A673 (cell line): ENCODE measurements at regions not wholly inside any gene's neighbourhood (a gene's known extent, or its start where the extent isn't known, plus 50 kb on each side); places are given as distances from the start of the nearest gene placed in this dataset.

Experiments used
- BruUV-seq: library from RNA; stranded (reverse); fragments of 400-500 nt; replicated peaks from 2 replicates; lab custom pipeline; 2021; lab: Mats Ljungman, UMichigan
- CTCF ChIA-PET: fragments of 300-600 bp; sonication (Branson Sonifier 250); formaldehyde crosslinking; loops from one replicate; lab custom pipeline; 2022; ENCODE audit warnings: antibody characterized with exemption; lab: Charles Lee
- POLR2A ChIA-PET: fragments of 300-600 bp; sonication (Branson Sonifier 250); formaldehyde crosslinking; loops from one replicate; lab custom pipeline; 2022; ENCODE audit warnings: antibody characterized with exemption; ENCODE audit not compliant: low non-redundant PET; lab: Charles Lee
- DNase-seq: peaks from one replicate; pipeline ENCODE4 v3.0.0-alpha.2; 2015; ENCODE audit warnings: low spot score
- H3K27ac ChIP-seq: fragments of 200-600 bp; sonication (generic); 2 replicates; pipeline ENCODE4 v1.5.1; 2016; ENCODE audit warnings: mixed run types, low read depth, mild to moderate bottlenecking, mixed read lengths, antibody characterized with exemption, low read length; ENCODE audit not compliant: poor library complexity, severe bottlenecking
- H3K27me3 ChIP-seq: fragments of 200-600 bp; sonication (generic); replicated peaks from 2 replicates; pipeline ENCODE4 v1.6.1; 2017; ENCODE audit warnings: mixed run types, low read depth, mild to moderate bottlenecking, mixed read lengths, antibody characterized with exemption, low read length; ENCODE audit not compliant: insufficient read depth, poor library complexity
- H3K36me3 ChIP-seq: fragments of 200-600 bp; sonication (generic); 2 replicates; pipeline ENCODE4 v1.6.1; 2016; ENCODE audit warnings: mixed run types, mild to moderate bottlenecking, mixed read lengths, antibody characterized with exemption, low read length; ENCODE audit not compliant: insufficient read depth, poor library complexity, severe bottlenecking
- H3K4me1 ChIP-seq: fragments of 200-600 bp; sonication (generic); 2 replicates; pipeline ENCODE4 v1.6.1; 2017; ENCODE audit warnings: mixed run types, mild to moderate bottlenecking, mixed read lengths, antibody characterized with exemption, low read length; ENCODE audit not compliant: insufficient read depth, poor library complexity, severe bottlenecking
- H3K4me3 ChIP-seq: fragments of 200-600 bp; sonication (generic); 2 replicates; pipeline ENCODE4 v1.5.1; 2016; ENCODE audit warnings: low read depth, mixed run types, mild to moderate bottlenecking, mixed read lengths, low read length; ENCODE audit not compliant: poor library complexity, severe bottlenecking
- H3K9me3 ChIP-seq: fragments of 200-600 bp; sonication (generic); 2 replicates; pipeline ENCODE4 v1.6.1; 2016; ENCODE audit warnings: mixed run types, low read depth, mild to moderate bottlenecking, mixed read lengths, antibody characterized with exemption, low read length; ENCODE audit not compliant: poor library complexity, severe bottlenecking
- EZH2 ChIP-seq: fragments of 200-600 bp; sonication (generic); IDR thresholded peaks from 2 replicates; pipeline ENCODE4 v1.6.1; 2017; ENCODE audit warnings: borderline replicate concordance, low read depth, mild to moderate bottlenecking, mixed read lengths, antibody characterized with exemption, low read length; ENCODE audit not compliant: poor library complexity, severe bottlenecking
- intact Hi-C: fragments of 100-400 bp; cut with micrococcal nuclease; formaldehyde crosslinking; loops from one replicate; pipeline ENCODE4 v1.10.0; 2022; ENCODE audit not compliant: unreplicated experiment
- TF ChIP-seq, protein P1 (sequence below): fragments of 300-800, 200-600 bp; sonication (generic); conservative IDR thresholded peaks from 2 replicates; pipeline ENCODE4 v1.5.1; 2017; ENCODE audit warnings: low read depth, mild to moderate bottlenecking, antibody characterized with exemption, low read length, moderate library complexity, mixed read lengths

DNA sequence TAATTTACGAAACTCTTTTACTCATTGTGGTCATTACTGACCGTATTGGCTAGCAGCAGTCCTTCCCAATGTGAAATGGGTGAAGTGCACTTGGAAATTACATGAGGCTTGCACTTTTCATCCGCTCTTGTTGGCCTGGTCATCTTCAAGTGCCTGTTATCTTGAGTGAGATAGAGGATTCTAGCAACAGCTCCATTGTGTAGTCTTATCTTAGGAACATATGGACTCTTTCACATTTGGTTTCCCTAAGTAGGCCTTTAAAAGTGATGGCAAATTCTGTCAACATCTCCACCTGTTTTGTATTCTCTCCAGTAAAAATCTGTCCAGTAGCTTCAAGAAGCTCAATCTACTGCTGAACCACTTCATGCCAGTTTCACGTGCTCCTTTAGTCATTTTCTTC, 114.8 kb upstream of the MARCKS start:
- Histone ChIP-seq H3K4me3 (no peak overlapping the region), H3K36me3 (no peaks in the 10 kb centered on the region), H3K9me3 (no peaks in the 10 kb centered on the region), H3K27ac (no peak overlapping the region), H3K4me1 (no peaks in the 10 kb centered on the region), H3K27me3 (no peaks in the 10 kb centered on the region)
- no TSS peak for BruUV-seq
- TF ChIP-seq, protein P1, sequence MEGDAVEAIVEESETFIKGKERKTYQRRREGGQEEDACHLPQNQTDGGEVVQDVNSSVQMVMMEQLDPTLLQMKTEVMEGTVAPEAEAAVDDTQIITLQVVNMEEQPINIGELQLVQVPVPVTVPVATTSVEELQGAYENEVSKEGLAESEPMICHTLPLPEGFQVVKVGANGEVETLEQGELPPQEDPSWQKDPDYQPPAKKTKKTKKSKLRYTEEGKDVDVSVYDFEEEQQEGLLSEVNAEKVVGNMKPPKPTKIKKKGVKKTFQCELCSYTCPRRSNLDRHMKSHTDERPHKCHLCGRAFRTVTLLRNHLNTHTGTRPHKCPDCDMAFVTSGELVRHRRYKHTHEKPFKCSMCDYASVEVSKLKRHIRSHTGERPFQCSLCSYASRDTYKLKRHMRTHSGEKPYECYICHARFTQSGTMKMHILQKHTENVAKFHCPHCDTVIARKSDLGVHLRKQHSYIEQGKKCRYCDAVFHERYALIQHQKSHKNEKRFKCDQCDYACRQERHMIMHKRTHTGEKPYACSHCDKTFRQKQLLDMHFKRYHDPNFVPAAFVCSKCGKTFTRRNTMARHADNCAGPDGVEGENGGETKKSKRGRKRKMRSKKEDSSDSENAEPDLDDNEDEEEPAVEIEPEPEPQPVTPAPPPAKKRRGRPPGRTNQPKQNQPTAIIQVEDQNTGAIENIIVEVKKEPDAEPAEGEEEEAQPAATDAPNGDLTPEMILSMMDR, result no peak
- no peak for TF ChIP-seq EZH2
- ChIA-PET POLR2A (no interaction called here), CTCF (no interaction called here)
- no peak for DNase-seq
- intact Hi-C loops, result no loop called here

DNA sequence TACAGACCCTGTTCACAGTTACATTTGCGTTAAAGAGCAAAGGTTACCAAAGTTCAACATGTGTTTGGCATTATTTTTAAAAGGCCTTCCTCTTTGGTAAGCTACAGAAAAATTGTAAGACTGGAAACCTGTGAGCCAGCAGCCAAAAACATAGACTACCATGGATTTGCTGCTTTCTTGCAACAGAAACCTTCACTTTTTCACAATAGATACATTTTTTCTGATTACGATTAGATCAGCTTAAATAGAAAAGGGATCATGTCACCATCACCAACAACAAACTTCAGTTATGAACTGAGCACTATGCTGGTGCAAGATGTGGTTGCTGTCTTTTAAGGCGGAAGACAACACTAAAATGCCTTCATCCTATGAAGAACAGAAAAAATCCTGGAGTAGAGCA, 112.3 kb upstream of the MARCKS start:
- Histone ChIP-seq H3K4me3 (no peak overlapping the region), H3K27ac (no peak overlapping the region), H3K27me3 (no peaks in the 10 kb centered on the region), H3K36me3 (no peaks in the 10 kb centered on the region), H3K9me3 (no peaks in the 10 kb centered on the region), H3K4me1 (no peaks in the 10 kb centered on the region)
- intact Hi-C loops, result no loop called here
- POLR2A ChIA-PET, result no interaction called here
- DNase-seq, result no peak
- CTCF ChIA-PET, result interaction anchor here (0.6 kb wide), 1 partner anchor 409 kb away, joined by 11 read pairs; no protein-coding TSS in a partner anchor
- TF ChIP-seq EZH2, result no peak
- TF ChIP-seq, protein P1, result no peak
- BruUV-seq, result no TSS peak

DNA sequence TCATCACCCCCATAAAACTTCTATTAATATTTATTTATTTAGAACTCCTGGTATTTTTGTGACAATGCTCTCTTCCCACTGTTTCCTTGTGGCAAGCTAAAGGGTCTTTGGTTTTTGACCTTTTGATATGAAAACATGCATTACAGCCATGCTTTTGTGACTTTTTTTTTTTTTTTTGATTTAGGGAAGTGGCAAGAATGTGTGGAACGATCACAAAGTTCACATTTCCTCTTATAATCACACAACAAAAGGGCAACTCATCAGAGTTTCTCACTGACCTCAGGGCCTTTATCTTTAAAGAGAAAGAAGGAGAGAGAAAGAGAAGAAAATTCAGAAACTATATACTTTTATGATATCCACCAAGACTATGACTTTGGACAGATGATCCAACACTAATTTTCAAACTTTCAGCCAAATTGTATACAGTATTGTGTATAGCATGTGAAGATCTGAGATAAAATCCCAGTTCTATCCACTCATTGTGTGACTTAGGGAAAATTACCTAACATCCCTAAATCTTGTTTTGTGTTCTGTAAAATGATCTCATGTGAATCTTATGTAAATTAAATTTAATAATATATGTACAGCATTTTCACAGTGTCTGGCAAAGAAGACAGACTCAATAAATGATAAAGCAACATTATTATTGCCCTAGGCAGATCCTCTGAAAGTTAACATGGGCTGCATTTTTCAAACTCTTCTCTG, 106.8 kb upstream of the MARCKS start:
- no peak overlapping the region for H3K27ac ChIP-seq
- H3K4me1 ChIP-seq, result no peaks in the 10 kb centered on the region
- no peak for TF ChIP-seq EZH2
- TF ChIP-seq, protein P1, result no peak
- DNase-seq, result no peak
- no peaks in the 10 kb centered on the region for H3K27me3 ChIP-seq
- intact Hi-C loops, result no loop called here
- no peak overlapping the region for H3K4me3 ChIP-seq
- BruUV-seq, result no TSS peak
- H3K9me3 ChIP-seq, result no peaks in the 10 kb centered on the region
- no peaks in the 10 kb centered on the region for H3K36me3 ChIP-seq
- ChIA-PET POLR2A (no interaction called here), CTCF (no interaction called here)
